GM23338 (cell line): ENCODE measurements at regions not wholly inside any gene's neighbourhood (a gene's known extent, or its start where the extent isn't known, plus 50 kb on each side); places are given as distances from the start of the nearest gene placed in this dataset.

Experiments
- ATAC-seq: fragments of 200-7000 bp; cut with Tn5 transposase; 3 replicates; pipeline ENCODE4 v1.9.1; 2020
- DNase-seq: peaks from one replicate; pipeline ENCODE4 v3.0.0-alpha.2; 2015; ENCODE audit warnings: low spot score
- H2AFZ ChIP-seq: fragments of 200-600 bp; sonication (generic); 2 replicates; pipeline ENCODE4 v1.8.0; 2016; ENCODE audit warnings: antibody characterized with exemption, mild to moderate bottlenecking, moderate library complexity
- H3F3A ChIP-seq: fragments of 200-600 bp; sonication (generic); replicated peaks from 2 replicates; pipeline ENCODE4 v1.8.0; 2017; ENCODE audit warnings: antibody characterized with exemption, mixed run types, low read depth
- H3K27ac ChIP-seq: fragments of 200-600 bp; sonication (generic); 2 replicates; pipeline ENCODE4 v1.6.1; 2016; ENCODE audit warnings: low read depth
- H3K27me3 ChIP-seq: fragments of 200-600 bp; sonication (generic); 2 replicates; pipeline ENCODE4 v1.8.0; 2016; ENCODE audit warnings: mild to moderate bottlenecking, mixed run types, moderate library complexity; ENCODE audit not compliant: insufficient read depth
- H3K36me3 ChIP-seq: fragments of 200-600 bp; sonication (generic); 2 replicates; pipeline ENCODE4 v1.8.0; 2016; ENCODE audit warnings: mild to moderate bottlenecking; ENCODE audit not compliant: insufficient read depth
- H3K4me1 ChIP-seq: fragments of 200-600 bp; sonication (generic); 2 replicates; pipeline ENCODE4 v1.8.0; 2016; ENCODE audit warnings: mild to moderate bottlenecking, moderate library complexity; ENCODE audit not compliant: insufficient read depth
- H3K4me2 ChIP-seq: fragments of 200-600 bp; sonication (generic); 2 replicates; pipeline ENCODE4 v1.7.1; 2017; ENCODE audit warnings: mixed run types
- H3K4me3 ChIP-seq: fragments of 200-600 bp; sonication (generic); 2 replicates; pipeline ENCODE4 v1.6.1; 2016; ENCODE audit warnings: mixed run types
- H3K79me2 ChIP-seq: fragments of 200-600 bp; sonication (generic); replicated peaks from 2 replicates; pipeline ENCODE4 v1.8.0; 2017; ENCODE audit warnings: mild to moderate bottlenecking; ENCODE audit not compliant: insufficient read depth
- H3K9me2 ChIP-seq: fragments of 200-600 bp; sonication (generic); 2 replicates; pipeline ENCODE4 v1.8.0; 2017; ENCODE audit not compliant: insufficient read depth
- H4K20me1 ChIP-seq: fragments of 200-600 bp; sonication (generic); replicated peaks from 2 replicates; pipeline ENCODE4 v1.8.0; 2017; ENCODE audit warnings: mild to moderate bottlenecking; ENCODE audit not compliant: insufficient read depth
- H3K27ac Mint-ChIP-seq: 2 replicates; pipeline ENCODE4 v1.8.0; 2020; ENCODE audit warnings: inconsistent platforms, mild to moderate bottlenecking, moderate library complexity, mixed read lengths
- H3K27me3 Mint-ChIP-seq: 3 replicates; pipeline ENCODE4 v1.8.0; 2022; ENCODE audit warnings: low read depth, mild to moderate bottlenecking, moderate library complexity, mixed read lengths, inconsistent platforms; ENCODE audit not compliant: insufficient read depth, poor library complexity
- H3K36me3 Mint-ChIP-seq: 3 replicates; pipeline ENCODE4 v1.8.0; 2021; ENCODE audit warnings: low read depth, mild to moderate bottlenecking, inconsistent platforms, moderate library complexity, mixed read lengths
- H3K4me1 Mint-ChIP-seq: 3 replicates; pipeline ENCODE4 v1.8.0; 2020; ENCODE audit warnings: mild to moderate bottlenecking, inconsistent platforms, mixed read lengths
- H3K4me3 Mint-ChIP-seq: 3 replicates; pipeline ENCODE4 v1.8.0; 2021; ENCODE audit warnings: moderate library complexity, mild to moderate bottlenecking, inconsistent platforms, mixed read lengths
- H3K9me3 Mint-ChIP-seq: 3 replicates; pipeline ENCODE4 v1.8.0; 2020; ENCODE audit warnings: moderate library complexity, mild to moderate bottlenecking, inconsistent platforms, mixed read lengths
- CREB1 ChIP-seq: fragments of 250-450 bp; sonication (Bioruptor Pico); IDR thresholded peaks from 2 replicates; pipeline ENCODE4 v1.5.0; 2020; ENCODE audit warnings: low read depth, mild to moderate bottlenecking, moderate library complexity
- EZH2 ChIP-seq: fragments of 200-600 bp; sonication (generic); IDR thresholded peaks from one replicate; pipeline ENCODE4 v1.8.0; 2017; ENCODE audit warnings: antibody characterized with exemption, mild to moderate bottlenecking, low read depth; ENCODE audit not compliant: unreplicated experiment
- EZH2phosphoT487 ChIP-seq: fragments of 200-600 bp; sonication (generic); IDR thresholded peaks from one replicate; pipeline ENCODE4 v1.8.1; 2018; ENCODE audit warnings: antibody characterized with exemption; ENCODE audit not compliant: unreplicated experiment
- JUNB ChIP-seq: IDR thresholded peaks from one replicate; pipeline ENCODE4 v1.6.1; 2016; ENCODE audit warnings: antibody characterized with exemption; ENCODE audit not compliant: unreplicated experiment
- NANOG ChIP-seq: IDR thresholded peaks from 2 replicates; pipeline ENCODE4 v1.6.1; 2016; ENCODE audit warnings: antibody characterized with exemption, borderline replicate concordance
- POLR2AphosphoS5 ChIP-seq: IDR thresholded peaks from 2 replicates; pipeline ENCODE4 v1.6.1; 2016; ENCODE audit warnings: antibody characterized with exemption, low read depth
- STAT1 ChIP-seq: IDR thresholded peaks from one replicate; pipeline ENCODE4 v1.6.1; 2016; ENCODE audit warnings: antibody characterized with exemption; ENCODE audit not compliant: unreplicated experiment
- ZNF114 ChIP-seq: fragments of 250-450 bp; sonication (Bioruptor Pico); IDR thresholded peaks from 2 replicates; pipeline ENCODE4 v1.5.0; 2020; ENCODE audit warnings: mild to moderate bottlenecking, moderate library complexity
- ZNF331 ChIP-seq: fragments of 250-450 bp; sonication (Bioruptor Pico); IDR thresholded peaks from 2 replicates; pipeline ENCODE4 v1.5.0; 2020; ENCODE audit warnings: low read depth, mild to moderate bottlenecking, moderate library complexity
- TF ChIP-seq, protein P1 (sequence below), 2 experiments: fragments of 200-600 bp in 1 of 2; sonication (generic) in 1 of 2; conservative IDR thresholded peaks; 2 replicates each; pipeline versions ENCODE4 v1.5.1 to v1.6.1; 2016 to 2017; ENCODE audit warnings: antibody characterized with exemption in 2 of 2, low read depth in 2 of 2, mild to moderate bottlenecking in 2 of 2, moderate library complexity in 1 of 2
- TF ChIP-seq, protein P2 (sequence below): IDR thresholded peaks from one replicate; pipeline ENCODE4 v1.6.1; 2018; ENCODE audit warnings: antibody characterized with exemption; ENCODE audit not compliant: unreplicated experiment
- TF ChIP-seq, protein P3 (sequence below): IDR thresholded peaks from 2 replicates; pipeline ENCODE4 v1.6.1; 2016; ENCODE audit warnings: antibody characterized with exemption

DNA sequence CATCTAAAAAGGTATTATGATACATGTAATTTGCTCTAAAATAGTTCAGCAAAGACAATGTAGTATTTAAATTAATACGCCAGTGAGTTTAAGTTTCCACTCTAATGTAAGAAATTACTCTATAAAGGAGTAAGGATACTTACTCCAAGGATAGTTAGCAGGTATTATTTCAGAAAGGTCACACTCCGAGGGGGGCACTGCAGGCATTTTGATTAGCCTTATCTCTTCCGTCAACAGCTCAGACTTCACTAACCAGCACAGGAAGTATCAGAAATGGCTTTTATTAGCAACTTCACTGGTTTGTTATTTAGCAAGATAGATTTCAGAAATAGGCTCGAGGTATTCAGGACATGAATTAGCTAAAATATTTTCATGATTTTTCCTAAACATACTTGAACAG is 127.0 kb downstream of the COX18 start (continued):
- TF ChIP-seq CREB1 (CRISPR knock-in tag) (no peak), EZH2 (no peak), POLR2AphosphoS5 (no peak), ZNF114 (CRISPR knock-in tag) (no peak)
- TF ChIP-seq, protein P1, sequence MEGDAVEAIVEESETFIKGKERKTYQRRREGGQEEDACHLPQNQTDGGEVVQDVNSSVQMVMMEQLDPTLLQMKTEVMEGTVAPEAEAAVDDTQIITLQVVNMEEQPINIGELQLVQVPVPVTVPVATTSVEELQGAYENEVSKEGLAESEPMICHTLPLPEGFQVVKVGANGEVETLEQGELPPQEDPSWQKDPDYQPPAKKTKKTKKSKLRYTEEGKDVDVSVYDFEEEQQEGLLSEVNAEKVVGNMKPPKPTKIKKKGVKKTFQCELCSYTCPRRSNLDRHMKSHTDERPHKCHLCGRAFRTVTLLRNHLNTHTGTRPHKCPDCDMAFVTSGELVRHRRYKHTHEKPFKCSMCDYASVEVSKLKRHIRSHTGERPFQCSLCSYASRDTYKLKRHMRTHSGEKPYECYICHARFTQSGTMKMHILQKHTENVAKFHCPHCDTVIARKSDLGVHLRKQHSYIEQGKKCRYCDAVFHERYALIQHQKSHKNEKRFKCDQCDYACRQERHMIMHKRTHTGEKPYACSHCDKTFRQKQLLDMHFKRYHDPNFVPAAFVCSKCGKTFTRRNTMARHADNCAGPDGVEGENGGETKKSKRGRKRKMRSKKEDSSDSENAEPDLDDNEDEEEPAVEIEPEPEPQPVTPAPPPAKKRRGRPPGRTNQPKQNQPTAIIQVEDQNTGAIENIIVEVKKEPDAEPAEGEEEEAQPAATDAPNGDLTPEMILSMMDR (conservative IDR thresholded peaks at IDR 0.05; ENCODE audit: low read depth in 2 of 2): no peak
- TF ChIP-seq, protein P2, sequence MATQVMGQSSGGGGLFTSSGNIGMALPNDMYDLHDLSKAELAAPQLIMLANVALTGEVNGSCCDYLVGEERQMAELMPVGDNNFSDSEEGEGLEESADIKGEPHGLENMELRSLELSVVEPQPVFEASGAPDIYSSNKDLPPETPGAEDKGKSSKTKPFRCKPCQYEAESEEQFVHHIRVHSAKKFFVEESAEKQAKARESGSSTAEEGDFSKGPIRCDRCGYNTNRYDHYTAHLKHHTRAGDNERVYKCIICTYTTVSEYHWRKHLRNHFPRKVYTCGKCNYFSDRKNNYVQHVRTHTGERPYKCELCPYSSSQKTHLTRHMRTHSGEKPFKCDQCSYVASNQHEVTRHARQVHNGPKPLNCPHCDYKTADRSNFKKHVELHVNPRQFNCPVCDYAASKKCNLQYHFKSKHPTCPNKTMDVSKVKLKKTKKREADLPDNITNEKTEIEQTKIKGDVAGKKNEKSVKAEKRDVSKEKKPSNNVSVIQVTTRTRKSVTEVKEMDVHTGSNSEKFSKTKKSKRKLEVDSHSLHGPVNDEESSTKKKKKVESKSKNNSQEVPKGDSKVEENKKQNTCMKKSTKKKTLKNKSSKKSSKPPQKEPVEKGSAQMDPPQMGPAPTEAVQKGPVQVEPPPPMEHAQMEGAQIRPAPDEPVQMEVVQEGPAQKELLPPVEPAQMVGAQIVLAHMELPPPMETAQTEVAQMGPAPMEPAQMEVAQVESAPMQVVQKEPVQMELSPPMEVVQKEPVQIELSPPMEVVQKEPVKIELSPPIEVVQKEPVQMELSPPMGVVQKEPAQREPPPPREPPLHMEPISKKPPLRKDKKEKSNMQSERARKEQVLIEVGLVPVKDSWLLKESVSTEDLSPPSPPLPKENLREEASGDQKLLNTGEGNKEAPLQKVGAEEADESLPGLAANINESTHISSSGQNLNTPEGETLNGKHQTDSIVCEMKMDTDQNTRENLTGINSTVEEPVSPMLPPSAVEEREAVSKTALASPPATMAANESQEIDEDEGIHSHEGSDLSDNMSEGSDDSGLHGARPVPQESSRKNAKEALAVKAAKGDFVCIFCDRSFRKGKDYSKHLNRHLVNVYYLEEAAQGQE: no peak

DNA sequence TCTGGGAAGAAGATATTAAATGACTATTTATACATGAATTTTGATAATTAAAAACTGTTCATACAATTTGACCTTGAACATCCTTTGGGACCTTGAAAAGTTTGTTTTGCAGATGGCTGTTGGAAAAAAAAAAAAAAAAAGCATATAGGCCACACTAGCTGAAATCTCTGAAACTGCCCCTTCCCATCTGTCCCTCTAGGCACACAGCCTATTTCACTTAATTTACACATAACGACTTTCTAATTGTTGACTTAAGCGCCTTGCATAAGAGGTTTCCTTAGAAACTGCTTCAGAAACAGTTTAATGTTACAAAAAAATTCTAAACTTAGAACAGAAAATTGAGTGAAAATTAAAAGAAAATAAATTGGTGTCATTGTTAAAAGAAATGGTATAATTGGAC is 131.0 kb downstream of the COX18 start:
- H3K79me2 ChIP-seq: no peaks in the 10 kb centered on the region
- Mint-ChIP-seq H3K4me3 (no peak overlapping the region), H3K4me1 (peaks cover 9% of the 10 kb centered on the region), H3K36me3 (no peaks in the 10 kb centered on the region; the same call in 2 of the 3 replicates), H3K27me3 (no peaks in the 10 kb centered on the region), H3K9me3 (no peaks in the 10 kb centered on the region), H3K27ac (no peak overlapping the region)
- H3K4me1 ChIP-seq: no peaks in the 10 kb centered on the region
- H2AFZ ChIP-seq: no peak overlapping the region
- TF ChIP-seq ZNF114 (CRISPR knock-in tag): no peak
- TF ChIP-seq EZH2phosphoT487: no peak
- TF ChIP-seq NANOG: no peak
- no peak for TF ChIP-seq EZH2
- no peak for TF ChIP-seq STAT1
- no peak for TF ChIP-seq ZNF331 (CRISPR knock-in tag)
- H3K9me2 ChIP-seq: no peaks in the 10 kb centered on the region
- H3F3A ChIP-seq: no peaks in the 10 kb centered on the region
- no peak overlapping the region for H3K27ac ChIP-seq
- H3K4me2 ChIP-seq: no peak overlapping the region
- DNase-seq (no peak), ATAC-seq (no peak)
- no peaks in the 10 kb centered on the region for H3K27me3 ChIP-seq
- H3K4me3 ChIP-seq: no peak overlapping the region
- H4K20me1 ChIP-seq: no peaks in the 10 kb centered on the region
- no peaks in the 10 kb centered on the region for H3K36me3 ChIP-seq

DNA sequence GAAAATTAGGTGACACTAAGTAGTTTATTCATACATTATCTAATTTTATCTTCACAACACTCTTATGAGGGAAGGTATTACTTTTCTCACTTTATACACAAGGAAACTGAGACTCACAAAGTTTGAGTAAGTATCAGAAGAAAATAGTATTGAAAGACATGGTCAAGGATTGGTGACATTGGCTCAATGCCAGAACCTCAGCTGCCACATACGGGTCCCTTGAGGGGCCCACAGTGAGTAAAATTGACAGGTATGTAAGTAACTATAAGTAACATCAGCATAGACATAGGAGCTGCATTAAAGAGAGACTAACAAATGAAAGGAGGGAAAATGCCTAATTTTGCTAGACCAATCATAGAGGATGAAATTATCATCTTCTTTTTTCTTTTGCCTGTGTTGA is 134.1 kb downstream of the COX18 start:
- Histone ChIP-seq H2AFZ (no peak overlapping the region), H3K27me3 (no peaks in the 10 kb centered on the region), H3K9me2 (no peaks in the 10 kb centered on the region), H4K20me1 (no peaks in the 10 kb centered on the region), H3K4me2 (no peak overlapping the region), H3K4me3 (no peak overlapping the region), H3F3A (no peaks in the 10 kb centered on the region), H3K79me2 (no peaks in the 10 kb centered on the region), H3K27ac (no peak overlapping the region), H3K4me1 (no peaks in the 10 kb centered on the region), H3K36me3 (no peaks in the 10 kb centered on the region)
- Mint-ChIP-seq H3K4me3 (no peak overlapping the region), H3K4me1 (peaks cover 11% of the 10 kb centered on the region), H3K27me3 (peaks cover 2% of the 10 kb centered on the region), H3K27ac (no peak overlapping the region), H3K9me3 (no peaks in the 10 kb centered on the region), H3K36me3 (no peaks in the 10 kb centered on the region; the same call in 2 of the 3 replicates)
- DNase-seq (no peak), ATAC-seq (no peak)
- TF ChIP-seq ZNF331 (CRISPR knock-in tag) (no peak), EZH2phosphoT487 (no peak), JUNB (no peak), NANOG (no peak), ZNF114 (CRISPR knock-in tag) (no peak), POLR2AphosphoS5 (no peak), STAT1 (no peak)
- TF ChIP-seq, protein P3, sequence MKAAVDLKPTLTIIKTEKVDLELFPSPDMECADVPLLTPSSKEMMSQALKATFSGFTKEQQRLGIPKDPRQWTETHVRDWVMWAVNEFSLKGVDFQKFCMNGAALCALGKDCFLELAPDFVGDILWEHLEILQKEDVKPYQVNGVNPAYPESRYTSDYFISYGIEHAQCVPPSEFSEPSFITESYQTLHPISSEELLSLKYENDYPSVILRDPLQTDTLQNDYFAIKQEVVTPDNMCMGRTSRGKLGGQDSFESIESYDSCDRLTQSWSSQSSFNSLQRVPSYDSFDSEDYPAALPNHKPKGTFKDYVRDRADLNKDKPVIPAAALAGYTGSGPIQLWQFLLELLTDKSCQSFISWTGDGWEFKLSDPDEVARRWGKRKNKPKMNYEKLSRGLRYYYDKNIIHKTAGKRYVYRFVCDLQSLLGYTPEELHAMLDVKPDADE: no peak
- TF ChIP-seq, protein P1 (conservative IDR thresholded peaks at IDR 0.05; ENCODE audit: low read depth in 2 of 2): no peak
